AG10803 (cell line): ENCODE measurements at regions not wholly inside any gene's neighbourhood (a gene's known extent, or its start where the extent isn't known, plus 50 kb on each side); places are given as distances from the start of the nearest gene placed in this dataset.

Experiments
- DNase-seq: peaks from one replicate; pipeline ENCODE4 v3.0.0; 2010; ENCODE audit warnings: low read depth
- H3K4me3 ChIP-seq: 2 replicates; pipeline ENCODE4 v1.5.1; 2011; ENCODE audit warnings: mild to moderate bottlenecking, low read length, control low read depth
- TF ChIP-seq, protein P1 (sequence below): conservative IDR thresholded peaks from 2 replicates; pipeline ENCODE4 v1.5.1; 2011; ENCODE audit warnings: mild to moderate bottlenecking, low read length, control low read depth, inconsistent platforms

DNA sequence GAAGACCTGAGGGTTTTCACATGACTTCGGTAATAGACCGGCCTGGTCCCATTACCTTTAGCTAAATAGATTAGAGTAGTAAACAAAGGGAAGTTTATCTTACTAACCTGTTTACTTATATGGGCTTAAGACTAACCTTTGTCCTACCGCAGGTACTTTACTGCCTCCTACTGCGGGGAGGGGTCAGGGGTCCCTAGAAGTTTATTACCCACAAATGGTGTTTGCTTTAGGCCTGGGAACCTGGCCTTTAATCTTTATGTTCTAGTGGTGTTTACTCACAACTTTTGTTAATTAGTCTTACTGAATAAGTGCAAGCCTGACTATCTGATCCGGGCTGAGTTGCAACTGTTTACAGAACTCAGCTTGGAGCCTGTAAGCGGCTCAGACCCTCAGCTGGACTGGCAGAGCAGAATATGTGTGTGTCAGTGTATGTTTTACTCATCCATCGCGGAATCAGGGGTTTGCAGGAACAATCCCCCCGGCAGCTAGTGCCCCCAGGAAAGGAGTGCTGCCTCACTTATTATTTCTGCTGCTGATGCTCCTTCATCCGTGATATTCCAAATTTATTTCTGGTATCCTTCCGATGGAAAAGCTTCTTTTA, 578.9 kb upstream of the SEMA3D start:
- TF ChIP-seq, protein P1, sequence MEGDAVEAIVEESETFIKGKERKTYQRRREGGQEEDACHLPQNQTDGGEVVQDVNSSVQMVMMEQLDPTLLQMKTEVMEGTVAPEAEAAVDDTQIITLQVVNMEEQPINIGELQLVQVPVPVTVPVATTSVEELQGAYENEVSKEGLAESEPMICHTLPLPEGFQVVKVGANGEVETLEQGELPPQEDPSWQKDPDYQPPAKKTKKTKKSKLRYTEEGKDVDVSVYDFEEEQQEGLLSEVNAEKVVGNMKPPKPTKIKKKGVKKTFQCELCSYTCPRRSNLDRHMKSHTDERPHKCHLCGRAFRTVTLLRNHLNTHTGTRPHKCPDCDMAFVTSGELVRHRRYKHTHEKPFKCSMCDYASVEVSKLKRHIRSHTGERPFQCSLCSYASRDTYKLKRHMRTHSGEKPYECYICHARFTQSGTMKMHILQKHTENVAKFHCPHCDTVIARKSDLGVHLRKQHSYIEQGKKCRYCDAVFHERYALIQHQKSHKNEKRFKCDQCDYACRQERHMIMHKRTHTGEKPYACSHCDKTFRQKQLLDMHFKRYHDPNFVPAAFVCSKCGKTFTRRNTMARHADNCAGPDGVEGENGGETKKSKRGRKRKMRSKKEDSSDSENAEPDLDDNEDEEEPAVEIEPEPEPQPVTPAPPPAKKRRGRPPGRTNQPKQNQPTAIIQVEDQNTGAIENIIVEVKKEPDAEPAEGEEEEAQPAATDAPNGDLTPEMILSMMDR, result no peak
- no peak for DNase-seq

DNA sequence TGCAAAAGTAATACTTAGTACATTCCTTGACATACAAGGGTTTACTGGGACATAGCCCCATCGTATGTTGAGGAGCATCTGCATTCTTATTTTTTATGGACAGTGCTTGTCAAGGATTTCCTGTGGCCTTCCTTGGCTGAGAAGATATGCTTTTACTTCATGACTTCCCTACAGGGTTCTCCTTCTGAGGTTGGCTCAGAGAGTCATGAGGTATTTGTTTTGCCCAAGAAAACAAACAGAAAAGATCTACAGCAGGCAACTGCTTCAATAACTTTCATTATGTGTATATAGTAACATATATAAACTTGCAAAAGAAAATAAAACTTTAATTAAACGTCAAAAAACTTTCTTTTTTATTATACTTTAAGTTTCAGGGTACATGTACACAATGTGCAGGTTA, 577.2 kb upstream of the SEMA3D start:
- H3K4me3 ChIP-seq, result no peak overlapping the region
- no peak for DNase-seq
- TF ChIP-seq, protein P1, result no peak

More for the DNA sequence above, 578.9 kb upstream of the SEMA3D start:
- H3K4me3 ChIP-seq, result no peak overlapping the region

DNA sequence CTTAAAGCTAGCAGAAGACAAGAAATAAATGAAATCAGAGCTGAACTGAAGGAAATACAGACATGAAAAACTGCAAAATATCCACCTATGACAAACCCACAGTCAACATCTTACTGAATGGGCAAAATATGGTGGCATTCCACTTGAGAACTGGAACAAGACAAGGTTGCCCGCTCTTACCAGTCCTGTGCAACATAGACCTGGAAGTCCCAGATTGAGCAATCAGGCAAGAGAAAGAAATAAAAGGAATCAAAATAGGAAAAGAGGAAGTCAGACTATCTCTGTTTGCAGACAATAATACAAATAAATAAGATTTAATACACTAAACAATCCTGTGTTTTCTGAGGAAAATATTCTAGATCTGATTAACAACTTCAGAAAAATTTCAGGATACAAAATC, 570.5 kb upstream of the SEMA3D start:
- TF ChIP-seq, protein P1, result no peak
- no peak overlapping the region for H3K4me3 ChIP-seq
- DNase-seq, result no peak

DNA sequence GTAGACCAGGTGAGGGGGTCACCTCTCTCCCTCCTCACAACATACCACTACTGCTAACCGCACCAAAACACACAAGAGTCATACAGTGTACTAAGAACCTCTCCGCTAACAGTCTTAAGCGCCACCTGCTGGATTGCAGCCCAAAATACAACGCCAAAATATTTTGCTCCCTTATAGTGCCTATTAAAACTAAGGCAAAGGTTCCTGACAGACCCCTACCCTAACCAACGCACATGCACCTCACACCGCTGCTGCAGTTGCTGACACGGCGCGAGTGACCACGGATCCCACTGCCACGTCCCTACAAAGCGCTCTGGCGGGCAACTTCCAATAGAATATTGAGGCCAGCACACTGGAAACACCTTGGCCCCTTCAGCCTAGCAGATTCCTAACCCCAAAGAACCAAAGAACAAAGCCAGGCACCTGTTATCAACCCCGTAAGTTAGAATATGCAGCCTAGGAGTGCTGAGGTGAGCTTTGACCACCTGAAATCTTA, 563.6 kb upstream of the SEMA3D start:
- TF ChIP-seq, protein P1, result peak; percentile 82
- no peak overlapping the region for H3K4me3 ChIP-seq
- DNase-seq, result peak; percentile 42

DNA sequence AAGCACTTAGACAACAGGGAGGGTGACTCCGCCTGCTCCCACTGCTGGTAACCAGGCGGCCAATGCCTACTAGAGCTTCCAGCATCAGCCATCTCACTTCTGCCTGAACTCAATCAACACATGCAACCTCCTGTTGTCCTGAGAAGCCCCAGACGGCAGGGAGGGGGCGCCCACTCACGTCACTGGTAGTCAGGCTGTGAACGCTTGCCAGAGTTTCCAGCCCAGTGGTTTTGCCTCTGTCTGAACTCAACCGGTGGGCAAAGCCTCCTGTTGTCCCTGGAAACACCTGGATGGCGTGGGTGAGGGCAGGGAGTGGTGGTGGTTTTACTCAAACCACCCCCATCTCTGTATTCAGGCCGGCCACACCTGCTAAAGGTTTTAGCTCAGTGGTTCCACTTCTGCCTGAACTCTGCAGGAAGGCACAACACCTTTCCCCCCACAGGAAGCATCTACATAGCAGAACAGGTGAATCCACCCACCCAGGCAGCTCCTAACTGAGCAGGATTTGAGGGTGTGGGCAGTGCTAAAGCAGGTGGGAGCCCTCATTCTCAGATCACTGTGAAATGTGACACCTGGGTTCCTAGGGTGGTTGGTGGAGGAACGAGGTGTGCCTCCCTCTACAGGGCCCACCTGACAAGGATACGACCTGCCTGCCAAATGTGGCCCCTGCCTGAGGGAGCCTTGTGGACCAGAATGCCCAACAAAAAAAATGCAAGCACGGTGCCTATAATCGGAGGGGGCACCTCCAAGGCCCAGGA, 563.0 kb upstream of the SEMA3D start:
- TF ChIP-seq, protein P1, result no peak
- DNase-seq, result no peak
- H3K4me3 ChIP-seq, result no peak overlapping the region

DNA sequence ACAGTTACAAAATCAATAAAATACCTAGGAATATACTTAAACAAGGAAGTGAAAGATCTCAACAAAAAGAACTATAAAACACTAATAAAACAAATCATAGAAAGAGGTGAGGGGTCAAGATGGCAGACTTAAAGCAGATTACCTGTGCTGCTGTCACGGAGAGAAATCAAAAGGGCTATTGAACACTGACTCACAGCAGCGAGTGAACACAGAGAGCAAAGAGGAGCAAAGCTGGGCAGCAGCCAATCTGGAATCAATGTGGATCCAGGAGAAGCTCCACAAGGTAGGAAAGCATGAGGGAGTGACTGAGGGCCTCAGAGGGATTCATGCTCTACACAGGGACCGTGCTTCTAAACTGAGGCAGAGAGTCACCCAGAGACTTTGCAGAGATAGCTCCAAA, 562.0 kb upstream of the SEMA3D start:
- no peak for DNase-seq
- H3K4me3 ChIP-seq, result no peak overlapping the region
- TF ChIP-seq, protein P1, result no peak

DNA sequence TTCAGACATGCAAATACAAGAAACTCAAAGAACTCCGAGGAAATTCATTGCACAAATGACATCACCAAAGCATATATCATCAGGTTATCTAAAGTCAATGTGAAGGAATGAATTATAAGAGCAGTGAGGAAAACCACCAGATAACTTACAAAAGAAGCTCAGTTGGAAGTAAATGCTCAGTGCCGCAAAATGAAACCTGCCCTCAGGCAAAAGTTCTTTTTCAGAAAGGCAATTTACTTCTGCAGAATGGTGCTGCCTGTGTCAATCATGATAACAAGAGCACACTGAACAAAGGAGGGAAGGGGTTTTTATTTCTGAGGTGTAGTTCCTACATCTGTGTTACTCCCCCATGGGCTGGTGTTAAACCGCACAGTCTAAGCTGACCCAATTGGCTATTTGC, 550.6 kb upstream of the SEMA3D start:
- TF ChIP-seq, protein P1, result no peak
- DNase-seq, result no peak

More for the DNA sequence above, 550.6 kb upstream of the SEMA3D start:
- H3K4me3 ChIP-seq, result no peak overlapping the region
